KMS-11 (cell line): ENCODE measurements at regions not wholly inside any gene's neighbourhood (a gene's known extent, or its start where the extent isn't known, plus 50 kb on each side); places are given as distances from the start of the nearest gene placed in this dataset.
"Not testable (repeated sequence)": the region's sequence is repeated elsewhere in the genome, so short reads cannot be mapped to it uniquely, and the experiment has no call there.

Experiments
- H2AFZ ChIP-seq: fragments of 200-600 bp; sonication (generic); 2 replicates; pipeline ENCODE4 v1.6.1; 2016; ENCODE audit warnings: antibody characterized with exemption, mixed run types, low read depth
- H3K27ac ChIP-seq: fragments of 200-600 bp; sonication (generic); 2 replicates; pipeline ENCODE4 v1.6.1; 2016; ENCODE audit warnings: mild to moderate bottlenecking, mixed run types
- H3K27me3 ChIP-seq: fragments of 200-600 bp; sonication (generic); 2 replicates; pipeline ENCODE4 v1.6.1; 2017; ENCODE audit warnings: mild to moderate bottlenecking, low read depth, mixed run types, moderate library complexity; ENCODE audit not compliant: insufficient read depth
- H3K36me3 ChIP-seq: fragments of 200-600 bp; sonication (generic); 2 replicates; pipeline ENCODE4 v1.6.1; 2017; ENCODE audit warnings: mild to moderate bottlenecking, mixed run types; ENCODE audit not compliant: insufficient read depth
- H3K4me1 ChIP-seq: fragments of 200-600 bp; sonication (generic); 2 replicates; pipeline ENCODE4 v1.6.1; 2016; ENCODE audit warnings: mild to moderate bottlenecking, low read depth, mixed run types; ENCODE audit not compliant: poor library complexity, severe bottlenecking
- H3K4me2 ChIP-seq: fragments of 200-600 bp; sonication (generic); 2 replicates; pipeline ENCODE4 v1.7.0; 2016; ENCODE audit warnings: mild to moderate bottlenecking, mixed run types
- H3K4me3 ChIP-seq: fragments of 200-600 bp; sonication (generic); IDR thresholded peaks from 2 replicates; pipeline ENCODE4 v1.6.1; 2017; ENCODE audit warnings: low read depth, low read length, mixed read lengths; ENCODE audit not compliant: insufficient read depth
- H3K79me2 ChIP-seq: fragments of 200-600 bp; sonication (generic); 2 replicates; pipeline ENCODE4 v1.6.1; 2016; ENCODE audit warnings: low read depth, mixed run types; ENCODE audit not compliant: insufficient read depth
- H3K9ac ChIP-seq: fragments of 200-600 bp; sonication (generic); 2 replicates; pipeline ENCODE4 v1.6.1; 2016; ENCODE audit warnings: mild to moderate bottlenecking, mixed run types
- H4K20me1 ChIP-seq: fragments of 200-600 bp; sonication (generic); 2 replicates; pipeline ENCODE4 v1.6.1; 2016; ENCODE audit warnings: mild to moderate bottlenecking, mixed run types; ENCODE audit not compliant: insufficient read depth
- TF ChIP-seq, protein P1 (sequence below): fragments of 200-600 bp; sonication (generic); conservative IDR thresholded peaks from 2 replicates; pipeline ENCODE4 v1.6.1; 2017; ENCODE audit warnings: low read depth, mild to moderate bottlenecking, antibody characterized with exemption, low read length, moderate library complexity, mixed read lengths

DNA sequence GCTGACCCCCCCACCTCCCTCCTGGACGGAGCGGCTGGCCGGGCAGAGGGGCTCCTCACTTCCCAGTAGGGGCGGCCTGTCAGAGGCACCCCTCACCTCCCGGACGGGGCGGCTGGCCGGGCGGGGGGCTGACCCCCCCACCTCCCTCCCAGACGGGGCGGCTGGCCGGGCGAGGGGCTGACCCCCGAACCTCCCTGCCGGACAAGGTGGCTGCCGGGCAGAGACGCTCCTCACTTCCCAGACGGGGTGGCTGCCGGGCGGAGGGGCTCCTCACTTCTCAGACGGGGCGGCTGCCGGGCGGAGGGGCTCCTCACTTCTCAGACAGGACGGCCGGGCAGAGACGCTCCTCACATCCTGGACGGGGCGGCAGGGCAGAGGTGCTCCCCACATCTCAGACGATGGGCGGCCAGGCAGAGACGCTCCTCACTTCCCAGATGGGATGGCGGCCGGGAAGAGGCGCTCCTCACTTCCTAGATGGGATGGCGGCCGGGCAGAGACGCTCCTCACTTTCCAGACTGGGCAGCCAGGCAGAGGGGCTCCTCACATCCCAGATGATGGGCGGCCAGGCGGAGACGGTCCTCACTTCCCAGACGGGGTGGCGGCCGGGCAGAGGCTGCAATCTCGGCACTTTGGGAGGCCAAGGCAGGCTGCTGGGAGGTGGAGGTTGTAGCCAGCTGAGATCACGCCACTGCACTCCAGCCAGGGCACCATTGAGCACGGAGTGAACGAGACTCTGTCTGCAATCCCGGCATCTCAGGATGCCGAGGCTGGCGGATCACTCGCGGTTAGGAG, 66.2 kb upstream of the PAPPA2 start:
- not testable (repeated sequence) for H3K4me1 ChIP-seq, H3K36me3 ChIP-seq, H4K20me1 ChIP-seq, H3K9ac ChIP-seq, H3K27me3 ChIP-seq, H3K79me2 ChIP-seq, H3K4me3 ChIP-seq, H2AFZ ChIP-seq, H3K4me2 ChIP-seq, H3K27ac ChIP-seq

DNA sequence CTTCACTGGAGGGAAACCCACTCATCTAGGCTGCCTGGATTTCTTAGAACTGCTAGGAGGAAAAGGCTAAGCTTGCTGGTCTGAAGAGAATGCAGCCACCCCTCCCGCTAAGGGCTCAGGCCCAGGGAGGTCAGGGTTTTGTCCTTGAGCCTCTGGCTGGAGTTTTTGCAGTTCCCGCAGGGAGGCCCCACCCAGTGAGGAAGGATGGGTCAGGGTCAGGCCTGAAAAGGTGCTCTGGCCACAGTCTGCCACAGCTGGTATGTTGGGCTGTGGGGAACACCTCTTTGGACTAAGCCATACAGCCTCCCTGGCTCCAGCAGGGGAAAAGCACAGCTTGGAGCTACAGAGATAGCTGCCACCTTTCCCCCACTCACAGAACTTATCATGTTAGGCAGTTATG, 71.4 kb upstream of the PAPPA2 start:
- Histone ChIP-seq H3K36me3 (no peaks in the 10 kb centered on the region), H3K79me2 (no peaks in the 10 kb centered on the region), H3K9ac (no peak overlapping the region), H3K27me3 (no peaks in the 10 kb centered on the region), H3K27ac (no peak overlapping the region), H4K20me1 (no peaks in the 10 kb centered on the region), H3K4me1 (no peaks in the 10 kb centered on the region), H3K4me2 (no peak overlapping the region), H2AFZ (no peak overlapping the region), H3K4me3 (no peak overlapping the region)
- TF ChIP-seq, protein P1, sequence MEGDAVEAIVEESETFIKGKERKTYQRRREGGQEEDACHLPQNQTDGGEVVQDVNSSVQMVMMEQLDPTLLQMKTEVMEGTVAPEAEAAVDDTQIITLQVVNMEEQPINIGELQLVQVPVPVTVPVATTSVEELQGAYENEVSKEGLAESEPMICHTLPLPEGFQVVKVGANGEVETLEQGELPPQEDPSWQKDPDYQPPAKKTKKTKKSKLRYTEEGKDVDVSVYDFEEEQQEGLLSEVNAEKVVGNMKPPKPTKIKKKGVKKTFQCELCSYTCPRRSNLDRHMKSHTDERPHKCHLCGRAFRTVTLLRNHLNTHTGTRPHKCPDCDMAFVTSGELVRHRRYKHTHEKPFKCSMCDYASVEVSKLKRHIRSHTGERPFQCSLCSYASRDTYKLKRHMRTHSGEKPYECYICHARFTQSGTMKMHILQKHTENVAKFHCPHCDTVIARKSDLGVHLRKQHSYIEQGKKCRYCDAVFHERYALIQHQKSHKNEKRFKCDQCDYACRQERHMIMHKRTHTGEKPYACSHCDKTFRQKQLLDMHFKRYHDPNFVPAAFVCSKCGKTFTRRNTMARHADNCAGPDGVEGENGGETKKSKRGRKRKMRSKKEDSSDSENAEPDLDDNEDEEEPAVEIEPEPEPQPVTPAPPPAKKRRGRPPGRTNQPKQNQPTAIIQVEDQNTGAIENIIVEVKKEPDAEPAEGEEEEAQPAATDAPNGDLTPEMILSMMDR = no peak

- H3K36me3 ChIP-seq = no peaks in the 10 kb centered on the region
- no peak overlapping the region for H3K27ac ChIP-seq
- no peaks in the 10 kb centered on the region for H3K79me2 ChIP-seq
- no peaks in the 10 kb centered on the region for H3K27me3 ChIP-seq
- H3K9ac ChIP-seq = no peak overlapping the region
- no peaks in the 10 kb centered on the region for H4K20me1 ChIP-seq
- H3K4me2 ChIP-seq = no peak overlapping the region
- peaks cover 9% of the 10 kb centered on the region for H3K4me1 ChIP-seq
- H3K4me3 ChIP-seq = no peak overlapping the region
- no peak overlapping the region for H2AFZ ChIP-seq
- TF ChIP-seq, protein P1 = no peak
Measured at GRCh38 chr1:176384841-176385240, 78.1 kb upstream of the PAPPA2 start.

DNA sequence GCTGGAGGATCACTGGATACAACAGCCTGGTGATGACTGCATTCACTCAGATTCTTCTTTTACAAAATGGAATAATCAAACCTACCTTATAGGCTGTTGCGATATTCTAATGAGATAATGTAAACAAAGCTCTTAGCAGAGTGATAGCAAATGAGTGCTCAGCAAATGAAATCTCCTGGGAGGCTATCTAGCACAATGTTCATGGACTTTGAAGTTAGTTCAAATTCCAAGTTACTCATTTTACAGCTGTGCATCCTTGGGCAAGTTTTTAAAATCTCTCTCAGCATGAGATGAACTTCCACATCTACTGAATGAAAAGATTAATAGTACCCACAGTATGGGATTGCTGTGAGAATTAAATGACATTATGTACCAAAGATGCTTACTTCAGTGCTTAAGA, 80.8 kb upstream of the PAPPA2 start:
- H4K20me1 ChIP-seq = no peaks in the 10 kb centered on the region
- no peak overlapping the region for H3K4me2 ChIP-seq
- no peaks in the 10 kb centered on the region for H3K79me2 ChIP-seq
- no peak overlapping the region for H3K27ac ChIP-seq
- no peak overlapping the region for H3K4me3 ChIP-seq
- H3K36me3 ChIP-seq = no peaks in the 10 kb centered on the region
- TF ChIP-seq, protein P1 = no peak
- no peak overlapping the region for H2AFZ ChIP-seq
- H3K4me1 ChIP-seq = peaks cover 13% of the 10 kb centered on the region
- H3K27me3 ChIP-seq = no peaks in the 10 kb centered on the region
- H3K9ac ChIP-seq = no peak overlapping the region

- Histone ChIP-seq H3K4me1 (peaks cover 13% of the 10 kb centered on the region), H4K20me1 (no peaks in the 10 kb centered on the region), H3K36me3 (no peaks in the 10 kb centered on the region), H3K4me2 (peak overlapping the region; percentile 18; the same call in 1 of the 2 replicates), H3K9ac (no peak overlapping the region), H3K27ac (no peak overlapping the region), H3K27me3 (no peaks in the 10 kb centered on the region), H3K79me2 (no peaks in the 10 kb centered on the region), H2AFZ (no peak overlapping the region), H3K4me3 (no peak overlapping the region)
- TF ChIP-seq, protein P1 = no peak
Measured at GRCh38 chr1:176379626-176380339, 83.2 kb upstream of the PAPPA2 start.
